GM19468 (cell line): ENCODE measurements at regions not wholly inside any gene's neighbourhood (a gene's known extent, or its start where the extent isn't known, plus 50 kb on each side); places are given as distances from the start of the nearest gene placed in this dataset.
"Not testable (repeated sequence)": the region's sequence is repeated elsewhere in the genome, so short reads cannot be mapped to it uniquely, and the experiment has no call there.

Source experiments
- ATAC-seq: cut with Tn5 transposase; IDR thresholded peaks from one replicate; pipeline ENCODE4 v1.9.1; 2021; ENCODE audit warnings: mild to moderate bottlenecking, moderate library complexity, moderate number of reproducible peaks; ENCODE audit not compliant: unreplicated experiment; ENCODE audit errors: extremely low read depth

DNA sequence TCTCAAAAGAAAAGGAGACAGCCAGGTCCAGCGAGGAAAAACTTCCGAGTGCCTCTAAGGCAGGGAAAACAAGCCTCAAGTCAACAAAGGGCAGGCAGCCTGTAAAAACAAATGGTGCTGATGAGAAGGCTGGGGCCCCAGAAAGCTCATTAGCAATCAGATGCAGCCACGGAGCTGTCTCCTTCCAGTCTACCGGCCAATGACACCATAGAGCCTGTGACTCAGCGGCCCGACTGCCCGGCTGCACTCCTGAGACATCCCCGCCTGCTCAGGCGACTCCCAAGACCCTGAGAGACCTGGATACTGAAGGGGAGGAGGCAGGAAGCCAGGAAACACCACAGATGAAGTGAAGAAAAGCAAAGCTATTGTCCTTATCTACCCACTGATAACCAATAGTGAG is 120.1 kb upstream of the HDDC2 start:
- no peak for ATAC-seq

DNA sequence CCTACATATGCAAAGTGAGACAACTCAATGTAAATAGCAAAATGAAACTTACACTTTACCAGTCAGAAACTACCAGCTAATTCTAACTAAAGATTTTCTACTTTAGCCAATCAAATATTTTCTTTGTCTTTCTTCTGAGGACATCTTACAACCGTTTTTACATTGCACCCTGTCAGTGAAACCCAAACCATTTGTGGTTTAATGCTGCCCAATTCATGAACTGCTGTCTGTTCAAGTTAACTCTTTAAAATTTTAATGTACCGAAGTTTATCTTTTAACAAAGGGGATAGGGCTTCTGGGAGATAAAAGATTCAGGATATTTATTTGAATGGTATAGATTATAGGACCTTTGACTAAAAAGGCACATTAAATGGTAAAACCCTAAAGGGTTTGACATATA is 121.3 kb upstream of the HDDC2 start:
- no peak for ATAC-seq

DNA sequence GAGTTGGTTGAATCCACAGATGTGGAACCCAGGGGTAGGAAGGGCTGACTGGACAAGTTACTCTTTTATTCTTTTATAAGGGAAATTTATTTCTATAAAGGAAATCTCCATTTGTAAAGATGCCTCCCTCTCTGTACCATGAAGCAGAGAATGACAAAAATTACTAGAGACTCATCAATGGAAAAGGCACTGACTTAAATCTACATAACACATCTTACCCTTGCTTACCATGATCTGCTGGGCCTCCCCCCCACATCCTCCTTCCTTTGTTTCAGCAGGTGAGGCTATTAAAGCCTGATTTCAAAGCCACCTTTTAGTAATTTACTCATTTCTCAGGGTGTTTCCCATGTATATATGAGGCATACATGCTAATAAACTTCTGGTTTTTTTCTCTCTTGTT is 130.2 kb upstream of the HDDC2 start:
- no peak for ATAC-seq

DNA sequence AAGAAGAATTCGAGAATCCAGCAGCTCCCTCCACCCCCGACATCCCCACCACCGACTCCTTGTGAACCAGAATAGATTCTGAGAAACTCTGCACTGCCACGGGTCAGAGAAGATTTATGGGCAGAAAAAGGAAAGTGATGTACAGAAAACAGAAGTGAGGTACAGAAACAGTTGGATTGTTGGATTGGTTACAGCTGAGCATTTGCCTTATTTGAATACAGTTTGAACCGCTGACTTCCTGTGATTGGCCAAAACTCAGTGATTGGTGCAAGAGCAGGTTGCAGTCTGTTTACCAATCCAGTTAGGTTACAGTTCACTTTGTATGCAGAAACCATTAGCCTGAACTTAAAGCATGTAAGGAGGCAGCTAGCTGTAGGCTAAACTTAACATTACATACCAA is 131.2 kb upstream of the HDDC2 start:
- ATAC-seq = peak; percentile 39

DNA sequence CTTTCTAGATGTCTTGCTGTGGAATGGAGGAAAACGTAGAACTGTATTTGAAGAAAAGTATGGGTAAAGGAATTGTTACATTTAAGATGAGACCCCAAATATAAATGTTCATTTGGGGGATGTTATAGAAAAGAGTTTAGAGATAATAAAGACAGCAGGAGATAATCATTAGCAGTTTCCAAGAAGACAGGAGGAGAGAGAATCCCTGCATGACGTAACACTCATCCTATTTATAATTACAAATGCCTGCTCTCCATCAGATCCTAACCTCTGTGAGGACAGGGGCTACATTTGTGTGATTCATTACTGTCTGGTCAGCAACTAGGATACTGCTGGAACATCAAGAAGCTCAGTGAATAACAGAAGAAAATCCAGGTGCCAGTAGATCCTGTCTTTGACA is 133.0 kb upstream of the HDDC2 start:
- ATAC-seq = no peak

DNA sequence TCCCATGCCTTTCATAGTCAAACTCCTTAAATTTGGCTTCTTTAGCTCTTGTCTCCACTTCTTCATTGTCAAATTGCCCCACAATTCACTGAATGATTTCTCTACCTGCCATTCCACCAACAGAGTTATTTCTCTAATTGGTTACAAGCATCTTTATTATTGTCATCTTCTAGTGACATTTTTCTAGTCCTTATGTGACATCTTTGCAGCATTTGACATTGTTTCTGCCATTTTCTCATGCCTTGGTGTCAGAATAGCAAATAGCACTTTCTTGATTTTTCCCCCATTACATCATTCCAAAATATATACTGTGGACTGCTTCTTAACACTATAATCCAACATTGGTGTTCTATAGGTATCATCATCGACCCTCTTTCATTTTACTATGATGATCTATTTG is 137.7 kb upstream of the HDDC2 start:
- ATAC-seq = no peak

DNA sequence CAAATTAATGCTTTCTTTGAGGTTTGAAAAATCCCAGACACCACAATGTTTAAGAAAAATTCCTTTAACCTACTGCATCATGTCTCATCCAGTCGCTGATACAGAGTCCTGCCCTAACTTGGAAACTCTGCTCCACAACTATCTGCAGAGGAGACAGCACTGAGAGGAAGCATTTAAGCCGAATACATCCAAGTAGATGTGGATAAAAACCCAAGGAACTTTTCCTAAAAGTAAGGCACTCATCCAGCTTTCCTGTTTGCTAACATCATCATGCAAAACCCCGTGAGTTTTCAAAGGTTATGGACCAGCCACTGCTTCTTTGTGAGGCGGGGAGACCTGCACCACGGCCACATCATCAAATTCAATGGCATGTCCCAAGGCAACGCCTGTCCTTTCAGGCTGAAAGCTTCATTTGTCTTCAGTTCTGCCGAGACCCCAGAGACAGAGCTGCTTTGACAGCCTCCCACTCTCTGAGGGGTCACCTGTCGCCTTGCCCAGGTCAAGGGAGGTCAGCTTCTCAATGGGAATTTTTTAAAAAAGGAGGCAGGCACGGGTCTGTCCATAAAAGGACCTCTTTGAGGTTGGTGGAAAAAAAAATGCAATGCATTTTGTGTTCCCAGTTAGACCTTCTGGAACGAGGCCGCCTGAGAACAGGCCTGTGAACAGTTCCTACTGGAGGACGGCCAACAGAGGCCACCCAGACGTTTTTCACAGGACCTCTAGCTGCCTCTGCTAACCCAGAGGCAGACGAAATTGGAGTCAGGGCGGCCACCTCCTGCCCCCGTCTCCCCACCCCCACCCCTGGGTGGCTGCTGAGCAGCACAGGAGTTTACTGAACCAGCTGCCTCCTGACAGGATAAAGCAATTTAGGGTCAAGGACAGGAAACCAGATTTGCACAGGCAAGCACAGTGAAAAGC is 142.5 kb upstream of the HDDC2 start:
- ATAC-seq = no peak

DNA sequence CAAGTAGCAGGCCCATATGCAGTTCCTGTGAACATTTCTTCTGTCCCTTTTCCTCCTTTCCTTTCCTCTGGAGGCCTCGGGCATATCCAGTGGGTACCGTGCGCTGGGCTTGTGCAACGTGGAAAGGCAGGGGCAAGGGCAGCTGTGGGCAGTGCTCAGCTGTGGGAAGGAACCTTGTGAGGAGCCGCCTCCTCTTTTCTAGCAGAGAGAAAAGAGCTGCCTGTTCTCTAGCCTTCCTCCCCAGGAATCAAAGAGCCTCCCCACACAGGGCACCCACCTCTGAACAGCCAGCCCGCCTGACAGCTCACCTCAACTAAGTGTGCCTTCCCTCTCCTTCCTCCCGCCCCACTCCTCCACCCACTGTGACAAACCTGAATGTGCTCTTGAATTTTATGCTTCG is 143.3 kb upstream of the HDDC2 start:
- ATAC-seq = no peak

DNA sequence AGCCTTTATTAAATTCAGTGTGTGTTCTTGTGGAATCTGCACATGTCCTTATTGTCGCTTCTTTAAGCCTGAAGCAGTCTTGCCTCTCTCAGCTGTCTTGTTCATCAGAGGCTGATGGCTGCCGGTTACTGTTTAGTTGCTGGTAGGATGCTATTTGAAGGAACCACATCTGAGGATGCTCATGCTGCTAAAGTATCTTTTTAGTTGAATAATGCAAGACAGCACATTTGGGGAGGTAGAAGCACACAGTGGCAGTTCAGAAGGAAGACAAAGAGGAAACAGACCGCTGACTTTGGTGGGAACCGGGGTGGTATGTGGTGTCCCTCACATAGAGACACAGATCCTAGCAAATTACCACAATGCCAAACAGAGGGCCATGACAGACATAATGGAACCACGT is 144.2 kb upstream of the HDDC2 start:
- ATAC-seq = no peak

DNA sequence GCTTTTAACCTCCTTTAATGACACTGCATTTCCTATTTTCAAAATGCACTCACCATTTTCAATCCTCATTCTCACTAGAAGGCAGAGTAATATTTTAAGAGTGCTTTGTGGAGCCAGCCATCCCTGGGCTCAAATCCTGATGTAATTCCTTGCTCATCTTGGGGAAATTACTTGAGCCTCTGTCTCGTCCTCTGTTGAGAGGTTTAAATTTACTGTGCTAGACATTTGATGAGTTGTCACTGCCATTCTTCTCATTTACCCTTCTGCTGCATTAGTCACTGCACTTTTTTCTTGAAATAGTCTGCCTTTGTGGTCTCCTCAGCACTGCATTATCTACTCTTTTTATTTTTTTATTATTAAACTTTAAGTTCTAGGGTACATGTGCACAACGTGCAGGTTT is 150.0 kb upstream of the HDDC2 start:
- ATAC-seq = no peak

DNA sequence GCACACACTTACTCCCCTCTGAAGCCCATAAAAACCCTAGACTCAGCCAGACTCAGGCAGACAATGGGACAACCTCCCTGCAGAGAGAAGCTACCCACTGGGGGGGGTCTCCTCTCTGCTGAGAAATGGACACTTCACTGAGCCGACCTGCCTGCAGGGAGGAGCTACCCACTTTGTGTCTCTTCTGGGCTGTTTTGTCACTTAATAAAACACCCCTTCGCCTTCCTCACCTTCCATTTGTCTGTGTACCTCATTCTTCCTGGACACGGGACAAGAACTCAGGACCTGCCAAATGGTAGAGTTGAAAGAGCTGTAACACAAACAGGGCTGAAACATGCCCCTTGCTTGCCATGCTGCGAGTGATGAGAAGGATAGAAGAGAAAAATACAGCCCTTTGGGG is 151.7 kb upstream of the HDDC2 start:
- ATAC-seq = no peak

DNA sequence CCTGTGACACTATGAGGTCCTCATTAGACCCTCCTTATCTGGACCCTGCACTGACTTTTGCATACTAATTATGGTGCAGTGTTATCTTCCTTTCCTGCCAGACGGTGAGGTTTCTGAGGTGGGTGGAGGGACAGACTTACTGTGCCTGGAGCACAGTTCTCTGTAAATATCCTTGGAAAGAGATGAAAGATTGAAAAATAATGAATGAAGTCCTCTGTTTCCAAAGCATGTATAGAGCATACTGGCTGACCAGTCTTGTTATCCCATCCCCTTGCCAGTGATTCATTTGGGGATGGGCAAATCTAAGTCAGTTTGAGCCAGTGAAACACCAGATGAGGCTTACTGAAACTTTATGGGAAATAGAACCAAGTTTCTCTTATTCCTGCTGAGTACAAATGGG is 152.6 kb upstream of the HDDC2 start:
- no peak for ATAC-seq

DNA sequence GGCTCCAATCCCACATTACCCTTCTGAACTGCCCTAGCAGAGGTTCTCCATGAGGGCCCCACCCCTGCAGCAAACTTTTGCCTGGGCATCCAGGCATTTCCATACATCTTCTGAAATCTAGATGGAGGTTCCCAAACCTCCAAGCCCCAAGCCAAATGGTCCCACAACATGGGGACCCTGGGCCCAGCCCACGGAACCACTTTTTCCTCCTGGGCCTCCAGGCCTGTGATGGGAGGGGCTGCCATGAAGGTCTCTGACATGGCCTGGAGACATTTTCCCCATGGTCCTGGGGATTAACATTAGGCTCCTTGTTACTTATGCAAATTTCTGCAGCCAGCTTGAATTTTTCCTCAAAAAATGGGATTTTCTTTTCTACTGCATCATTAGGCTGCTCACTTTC is 156.7 kb upstream of the HDDC2 start:
- ATAC-seq = not testable (repeated sequence)

DNA sequence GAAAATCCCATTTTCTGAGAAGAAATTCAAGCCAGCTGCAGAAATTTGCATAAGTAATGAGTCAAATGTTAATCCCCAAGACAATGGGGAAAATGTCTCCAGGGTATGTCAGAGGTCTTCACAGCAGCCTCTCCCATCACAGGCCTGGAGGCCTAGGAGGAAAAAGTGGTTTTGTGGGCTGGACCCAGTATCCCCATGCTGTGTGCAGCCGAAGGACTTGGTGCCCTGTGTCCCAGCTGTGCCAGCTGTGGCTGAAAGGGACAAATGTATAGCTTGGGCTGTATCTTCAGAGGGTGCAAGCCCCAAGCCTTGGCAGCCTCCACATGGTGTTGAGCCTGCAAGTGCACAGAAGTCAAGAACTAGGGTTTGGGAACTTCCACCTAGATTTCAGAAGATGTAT is 163.6 kb upstream of the HDDC2 start:
- not testable (repeated sequence) for ATAC-seq

DNA sequence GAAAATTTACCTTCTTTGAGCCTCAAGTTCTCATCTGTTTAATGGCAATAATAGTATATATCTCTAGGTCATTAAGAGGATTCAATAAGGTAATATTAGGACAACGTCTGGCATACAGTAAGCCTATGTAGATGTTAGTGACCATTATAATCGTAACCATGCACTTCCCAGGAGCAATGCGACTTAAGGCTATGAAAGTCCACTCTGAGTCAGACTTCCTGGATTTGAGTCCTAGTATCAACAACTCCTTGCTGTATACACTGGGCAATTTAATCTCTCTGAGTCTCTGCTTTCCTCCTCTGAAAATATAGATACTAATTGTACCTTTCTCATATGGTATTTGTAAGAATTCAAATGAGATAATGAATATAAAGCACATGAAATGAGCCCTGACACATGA is 168.1 kb upstream of the HDDC2 start:
- no peak for ATAC-seq

DNA sequence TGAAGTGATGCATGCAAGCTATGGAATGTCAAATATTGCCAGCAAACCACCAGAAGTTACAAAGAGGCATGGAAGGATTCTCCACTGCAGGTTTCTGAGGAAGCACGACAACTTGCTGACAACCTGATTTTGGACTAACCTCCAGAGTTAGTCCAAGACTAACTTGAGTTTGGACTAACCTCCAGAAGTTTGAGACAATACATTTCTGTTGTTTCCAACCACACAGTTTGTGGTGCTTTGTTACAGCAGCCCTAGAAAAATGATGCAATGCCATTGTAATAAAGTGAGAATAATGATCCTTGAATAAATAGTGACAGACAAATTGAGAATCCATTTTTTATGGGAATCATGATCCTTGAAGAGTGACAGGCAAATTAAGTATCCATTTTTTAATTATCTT is 169.9 kb upstream of the HDDC2 start:
- no peak for ATAC-seq

DNA sequence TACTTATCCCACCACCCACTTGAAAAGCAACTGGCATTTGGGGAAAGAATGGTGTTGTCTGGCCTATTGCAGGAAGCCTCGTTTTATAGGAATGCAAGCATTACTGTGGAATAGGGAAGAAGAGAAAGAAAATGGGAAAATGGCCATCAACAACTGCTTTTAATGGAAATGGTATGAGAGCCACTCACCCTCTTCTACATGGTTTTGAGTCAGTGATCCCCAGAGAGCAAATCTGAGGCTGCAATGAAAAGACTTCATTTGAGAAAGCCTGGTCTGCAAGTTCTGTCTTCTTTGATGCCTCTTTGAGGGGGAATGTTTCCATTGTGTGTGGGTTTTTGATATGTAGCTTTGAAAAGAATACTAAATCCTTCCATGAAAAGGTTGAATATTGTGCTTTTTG is 172.3 kb upstream of the HDDC2 start:
- no peak for ATAC-seq

DNA sequence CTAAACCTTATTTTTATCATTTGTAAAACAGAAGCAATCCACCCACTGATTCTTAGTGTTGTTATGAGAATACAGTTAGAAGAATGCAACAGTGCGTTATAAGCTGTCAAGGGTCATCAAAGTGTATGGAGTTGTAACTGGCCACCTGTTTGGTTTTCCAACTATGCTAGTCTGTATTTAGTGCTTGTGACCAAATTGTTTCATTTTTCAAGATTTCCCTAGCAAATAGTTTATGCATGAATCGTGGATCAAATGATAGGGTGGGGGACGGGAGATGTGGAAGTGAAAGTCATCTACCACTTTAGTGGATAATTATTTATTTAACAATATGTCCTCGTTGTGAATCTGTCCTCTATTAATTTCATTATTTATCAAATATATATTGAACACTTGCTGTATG is 175.4 kb upstream of the HDDC2 start:
- no peak for ATAC-seq

DNA sequence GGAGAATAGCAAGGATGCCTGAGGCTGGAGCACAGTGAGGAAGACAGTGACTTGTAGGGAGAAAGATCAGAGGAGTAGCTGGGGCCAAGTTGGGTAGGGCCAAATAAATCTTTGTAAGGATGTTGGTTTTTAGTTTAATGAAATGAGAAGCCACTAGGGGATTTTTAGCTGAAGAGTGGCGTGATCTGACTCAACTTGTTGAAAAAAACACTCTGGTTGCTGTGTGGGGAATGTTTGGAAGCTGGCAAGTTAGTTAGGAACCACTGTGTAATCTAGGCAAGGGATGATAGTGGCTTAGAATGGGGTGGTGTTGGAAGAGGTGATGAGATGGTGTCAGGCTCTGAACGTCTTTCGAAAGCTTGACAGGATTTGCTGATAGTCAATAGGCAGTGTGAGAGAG is 176.1 kb upstream of the HDDC2 start:
- no peak for ATAC-seq

DNA sequence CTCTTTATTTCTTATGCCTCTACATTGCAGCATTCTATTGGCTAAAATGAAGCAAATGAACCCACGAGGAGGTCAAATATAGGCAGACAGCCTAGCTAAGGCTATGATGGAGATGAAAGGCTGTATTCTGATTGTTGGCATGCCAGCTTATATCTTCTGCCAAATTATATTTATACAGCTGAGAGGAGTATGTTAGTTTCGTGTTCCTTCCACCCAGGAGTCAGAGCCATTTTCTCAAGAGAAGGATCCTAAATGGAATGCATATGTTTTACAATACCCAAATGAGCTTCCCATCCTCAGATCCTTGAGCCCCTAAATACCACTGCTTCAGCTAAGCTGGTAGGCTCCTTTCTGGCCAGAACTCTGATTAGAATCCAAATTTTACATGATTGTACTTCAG is 178.4 kb upstream of the HDDC2 start:
- ATAC-seq = no peak

DNA sequence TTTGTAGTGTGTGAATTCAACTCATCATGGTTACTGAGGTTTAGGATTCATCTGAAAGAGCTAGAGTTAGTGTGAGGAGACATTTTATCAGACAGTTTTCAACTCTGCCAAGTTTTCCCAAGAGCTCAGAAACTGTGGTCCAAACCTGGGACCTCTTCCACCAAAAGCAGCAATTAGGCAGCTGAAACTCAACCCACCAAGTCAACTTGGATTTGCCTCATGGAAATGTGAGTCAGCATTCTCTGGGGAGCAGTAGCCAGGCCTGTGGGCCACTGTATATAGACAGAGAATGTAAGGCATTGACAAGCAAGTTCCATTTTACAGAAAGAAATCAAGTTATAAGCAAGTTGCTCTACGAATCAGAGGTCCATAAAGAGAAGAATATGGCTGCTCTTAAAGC is 178.8 kb upstream of the HDDC2 start:
- no peak for ATAC-seq

DNA sequence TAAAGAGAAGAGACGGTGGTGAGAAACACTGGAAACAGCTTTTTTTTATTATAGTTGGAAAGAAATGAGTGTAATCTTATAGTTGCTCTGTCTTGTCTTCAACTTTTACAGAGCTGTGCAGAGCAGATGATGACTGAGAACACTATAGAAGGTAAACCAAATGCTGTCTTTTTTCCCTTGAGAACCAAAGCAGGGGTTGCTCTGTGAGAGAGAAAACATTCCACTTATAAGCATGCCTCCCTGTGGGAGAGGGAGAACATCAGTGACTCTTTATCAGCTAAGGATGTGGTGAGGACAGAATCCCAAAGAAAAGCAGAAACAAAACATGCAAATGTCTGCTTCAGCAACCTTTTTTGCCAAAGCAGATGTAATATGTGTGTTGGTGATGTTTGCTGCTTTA is 179.3 kb upstream of the HDDC2 start:
- no peak for ATAC-seq
